Fibroblast of lung (primary cell): ENCODE measurements at regions not wholly inside any gene's neighbourhood (a gene's known extent, or its start where the extent isn't known, plus 50 kb on each side); places are given as distances from the start of the nearest gene placed in this dataset.

Experiments
- DNase-seq, 2 donors: peaks; one replicate each; pipeline versions ENCODE4 v3.0.0 to v3.0.0-alpha.2; 2010; ENCODE audit warnings: low read depth in 2 of 2
- H2AFZ ChIP-seq: 2 replicates; pipeline ENCODE4 v1.5.1; 2012; ENCODE audit warnings: low read length, control low read depth, inconsistent platforms
- H3K27ac ChIP-seq: 2 replicates; pipeline ENCODE4 v1.5.1; 2011; ENCODE audit warnings: low read length, control low read depth; ENCODE audit not compliant: insufficient read depth
- H3K27me3 ChIP-seq: 2 replicates; pipeline ENCODE4 v1.5.1; 2011; ENCODE audit warnings: mild to moderate bottlenecking, low read length; ENCODE audit not compliant: control insufficient read depth, insufficient read depth
- H3K36me3 ChIP-seq: 2 replicates; pipeline ENCODE4 v1.5.1; 2011; ENCODE audit warnings: low read length; ENCODE audit not compliant: control insufficient read depth, insufficient read depth
- H3K4me1 ChIP-seq: 2 replicates; pipeline ENCODE4 v1.5.1; 2011; ENCODE audit warnings: low read length; ENCODE audit not compliant: control insufficient read depth, insufficient read depth; ENCODE audit errors: extremely low read depth
- H3K4me2 ChIP-seq: 2 replicates; pipeline ENCODE4 v1.5.1; 2011; ENCODE audit warnings: low read length, control low read depth; ENCODE audit not compliant: insufficient read depth; ENCODE audit errors: extremely low read depth
- H3K4me3 ChIP-seq, 4 experiments: fragments of 200-600 bp in 1 of 4; sonication (generic) in 1 of 4; replicated peaks in 1 of 4; 2 replicates each; pipeline ENCODE4 v1.5.1; 2011 to 2016; ENCODE audit warnings: low read length in 4 of 4, low read depth in 3 of 4, mild to moderate bottlenecking in 3 of 4, control low read depth in 2 of 4, inconsistent platforms in 1 of 4, mixed read lengths in 1 of 4; ENCODE audit not compliant: insufficient read depth in 1 of 4; ENCODE audit errors: control extremely low read depth in 1 of 4
- H3K79me2 ChIP-seq: 2 replicates; pipeline ENCODE4 v1.5.1; 2012; ENCODE audit warnings: mild to moderate bottlenecking, low read length, inconsistent platforms; ENCODE audit not compliant: control insufficient read depth, insufficient read depth
- H3K9ac ChIP-seq: 2 replicates; pipeline ENCODE4 v1.5.1; 2011; ENCODE audit warnings: mild to moderate bottlenecking, low read length, control low read depth; ENCODE audit not compliant: insufficient read depth
- H3K9me3 ChIP-seq: 2 replicates; pipeline ENCODE4 v1.5.1; 2012; ENCODE audit warnings: low read depth, low read length; ENCODE audit not compliant: control insufficient read depth, insufficient read depth
- H4K20me1 ChIP-seq: 2 replicates; pipeline ENCODE4 v1.5.1; 2011; ENCODE audit warnings: low read length; ENCODE audit not compliant: control insufficient read depth, insufficient read depth; ENCODE audit errors: extremely low read depth
- EZH2 ChIP-seq: IDR thresholded peaks from 2 replicates; pipeline ENCODE4 v1.5.1; 2012; ENCODE audit warnings: low read length, control low read depth, mild to moderate bottlenecking; ENCODE audit errors: missing control alignments
- TF ChIP-seq, protein P1 (sequence below), 2 donors: IDR thresholded peaks in 1 of 2; conservative IDR thresholded peaks in 1 of 2; 1 replicate in 1 of 2; 2 replicates in 1 of 2; pipeline ENCODE4 v1.5.1; 2011 to 2012; ENCODE audit warnings: low read length in 2 of 2, control low read depth in 1 of 2, inconsistent platforms in 1 of 2, low read depth in 1 of 2, mild to moderate bottlenecking in 1 of 2

- no peak overlapping the region for H3K4me3 ChIP-seq
- no peak overlapping the region for H3K27ac ChIP-seq
- no peaks in the 10 kb centered on the region for H3K79me2 ChIP-seq
- no peaks in the 10 kb centered on the region for H4K20me1 ChIP-seq
- H3K4me1 ChIP-seq: no peaks in the 10 kb centered on the region
- no peak overlapping the region for H3K4me2 ChIP-seq
- H2AFZ ChIP-seq: no peak overlapping the region
- H3K9me3 ChIP-seq: no peaks in the 10 kb centered on the region
- no peak for TF ChIP-seq EZH2
- TF ChIP-seq, protein P1, sequence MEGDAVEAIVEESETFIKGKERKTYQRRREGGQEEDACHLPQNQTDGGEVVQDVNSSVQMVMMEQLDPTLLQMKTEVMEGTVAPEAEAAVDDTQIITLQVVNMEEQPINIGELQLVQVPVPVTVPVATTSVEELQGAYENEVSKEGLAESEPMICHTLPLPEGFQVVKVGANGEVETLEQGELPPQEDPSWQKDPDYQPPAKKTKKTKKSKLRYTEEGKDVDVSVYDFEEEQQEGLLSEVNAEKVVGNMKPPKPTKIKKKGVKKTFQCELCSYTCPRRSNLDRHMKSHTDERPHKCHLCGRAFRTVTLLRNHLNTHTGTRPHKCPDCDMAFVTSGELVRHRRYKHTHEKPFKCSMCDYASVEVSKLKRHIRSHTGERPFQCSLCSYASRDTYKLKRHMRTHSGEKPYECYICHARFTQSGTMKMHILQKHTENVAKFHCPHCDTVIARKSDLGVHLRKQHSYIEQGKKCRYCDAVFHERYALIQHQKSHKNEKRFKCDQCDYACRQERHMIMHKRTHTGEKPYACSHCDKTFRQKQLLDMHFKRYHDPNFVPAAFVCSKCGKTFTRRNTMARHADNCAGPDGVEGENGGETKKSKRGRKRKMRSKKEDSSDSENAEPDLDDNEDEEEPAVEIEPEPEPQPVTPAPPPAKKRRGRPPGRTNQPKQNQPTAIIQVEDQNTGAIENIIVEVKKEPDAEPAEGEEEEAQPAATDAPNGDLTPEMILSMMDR (conservative IDR thresholded peaks at IDR 0.05 in 1 of 2, IDR thresholded peaks at IDR 0.05 in 1 of 2; ENCODE audit: low read depth in 1 of 2, low read length in 2 of 2): no peak
- no peak overlapping the region for H3K9ac ChIP-seq
- H3K36me3 ChIP-seq: no peaks in the 10 kb centered on the region
- no peak for DNase-seq
- H3K27me3 ChIP-seq: no peaks in the 10 kb centered on the region
These were observed 94.8 kb upstream of the PRMT6 start for GRCh38 chr1:106961646-106962045.

- Histone ChIP-seq H3K79me2 (no peaks in the 10 kb centered on the region), H2AFZ (no peak overlapping the region), H3K27me3 (no peaks in the 10 kb centered on the region), H3K36me3 (no peaks in the 10 kb centered on the region), H4K20me1 (no peaks in the 10 kb centered on the region), H3K4me1 (no peaks in the 10 kb centered on the region), H3K27ac (no peak overlapping the region), H3K4me3 (no peak overlapping the region), H3K9me3 (no peaks in the 10 kb centered on the region), H3K9ac (no peak overlapping the region), H3K4me2 (no peak overlapping the region)
- DNase-seq: peak in 1 of 2 donors; percentile 79
- no peak for TF ChIP-seq EZH2
- TF ChIP-seq, protein P1 (conservative IDR thresholded peaks at IDR 0.05 in 1 of 2, IDR thresholded peaks at IDR 0.05 in 1 of 2; ENCODE audit: low read depth in 1 of 2, low read length in 2 of 2): no peak
These were observed 93.9 kb upstream of the PRMT6 start for GRCh38 chr1:106962591-106962990.

DNA sequence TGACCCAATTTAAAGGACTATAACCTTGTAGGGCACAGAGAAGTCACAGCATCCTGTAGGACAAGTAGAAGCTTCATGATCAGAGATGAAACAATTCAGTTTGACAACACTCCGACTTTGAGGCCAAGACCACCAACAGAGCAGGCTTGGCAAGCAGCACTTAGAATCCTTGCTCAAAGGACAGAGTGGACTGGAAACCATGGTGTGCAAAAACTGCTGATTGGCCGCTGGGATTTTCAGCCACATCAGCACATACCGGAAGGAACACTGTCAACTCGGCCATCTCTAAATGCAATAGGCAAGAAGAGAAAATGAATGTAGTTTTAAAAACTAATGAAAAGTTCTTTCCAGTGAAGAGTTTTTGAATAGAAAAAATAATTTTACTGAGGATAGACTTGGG lies 92.0 kb upstream of the PRMT6 start:
- Histone ChIP-seq H3K27ac (no peak overlapping the region), H3K79me2 (no peaks in the 10 kb centered on the region), H4K20me1 (no peaks in the 10 kb centered on the region), H3K27me3 (no peaks in the 10 kb centered on the region), H3K36me3 (no peaks in the 10 kb centered on the region), H2AFZ (no peak overlapping the region), H3K4me3 (no peak overlapping the region), H3K9me3 (no peaks in the 10 kb centered on the region), H3K4me2 (no peak overlapping the region), H3K9ac (no peak overlapping the region), H3K4me1 (no peaks in the 10 kb centered on the region)
- TF ChIP-seq, protein P1 (conservative IDR thresholded peaks at IDR 0.05 in 1 of 2, IDR thresholded peaks at IDR 0.05 in 1 of 2; ENCODE audit: low read depth in 1 of 2, low read length in 2 of 2): no peak
- TF ChIP-seq EZH2: no peak
- no peak for DNase-seq
